Cardiac fibroblast (primary cell): ENCODE measurements at regions not wholly inside any gene's neighbourhood (a gene's known extent, or its start where the extent isn't known, plus 50 kb on each side); places are given as distances from the start of the nearest gene placed in this dataset.
A peak's percentile ranks its signal among the peaks of the same experiment; 100 is the strongest.

ENCODE experiments used
- DNase-seq, 2 donors: peaks; one replicate each; pipeline versions ENCODE4 v3.0.0 to v3.0.0-alpha.2; 2010; ENCODE audit warnings: low read depth in 2 of 2
- H3K4me3 ChIP-seq, 2 donors: replicated peaks in 1 of 2; 1 replicate in 1 of 2; 2 replicates in 1 of 2; pipeline ENCODE4 v1.5.1; 2011; ENCODE audit warnings: low read depth in 2 of 2, low read length in 2 of 2, mild to moderate bottlenecking in 2 of 2, moderate library complexity in 1 of 2
- CTCF ChIP-seq: IDR thresholded peaks from one replicate; pipeline ENCODE4 v1.5.1; 2011; ENCODE audit warnings: low read depth, mild to moderate bottlenecking, low read length, inconsistent platforms

- peak; percentile 6 for TF ChIP-seq CTCF
- DNase-seq, result peak; percentile 90 to 95
- H3K4me3 ChIP-seq, result no peak overlapping the region
These were observed 124.5 kb downstream of the GPR65 start for GRCh38 chr14:88129306-88130056.

GRCh38 chr14:88130057-88130432 is 125.1 kb downstream of the GPR65 start:
- no peak for DNase-seq
- no peak overlapping the region for H3K4me3 ChIP-seq
- TF ChIP-seq CTCF, result no peak
